ENCODE measurements at regions not wholly inside any gene's neighbourhood (a gene's known extent, or its start where the extent isn't known, plus 50 kb on each side); places are given as distances from the start of the nearest gene placed in this dataset.

DNA sequence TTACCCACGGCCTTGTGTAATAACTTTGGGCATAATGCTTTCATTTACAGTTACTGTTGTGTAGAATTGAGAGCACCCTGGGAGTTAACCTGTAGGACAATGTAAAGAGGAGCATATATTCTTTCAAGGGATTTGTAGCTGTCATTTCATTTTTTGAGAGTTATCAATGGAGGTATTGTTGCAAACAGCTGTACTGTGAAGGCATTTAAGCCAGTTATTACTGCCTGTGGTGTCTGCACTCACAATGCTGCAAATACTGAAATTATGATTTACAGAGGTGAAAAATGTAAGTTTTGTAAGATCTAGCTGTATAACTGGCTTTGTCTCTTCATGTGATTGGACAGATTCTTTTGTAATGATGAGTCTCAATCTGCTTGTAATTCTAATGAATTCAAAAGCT lies 131.5 kb upstream of the FAT1 start (continued):
- TF ChIP-seq, protein P1, sequence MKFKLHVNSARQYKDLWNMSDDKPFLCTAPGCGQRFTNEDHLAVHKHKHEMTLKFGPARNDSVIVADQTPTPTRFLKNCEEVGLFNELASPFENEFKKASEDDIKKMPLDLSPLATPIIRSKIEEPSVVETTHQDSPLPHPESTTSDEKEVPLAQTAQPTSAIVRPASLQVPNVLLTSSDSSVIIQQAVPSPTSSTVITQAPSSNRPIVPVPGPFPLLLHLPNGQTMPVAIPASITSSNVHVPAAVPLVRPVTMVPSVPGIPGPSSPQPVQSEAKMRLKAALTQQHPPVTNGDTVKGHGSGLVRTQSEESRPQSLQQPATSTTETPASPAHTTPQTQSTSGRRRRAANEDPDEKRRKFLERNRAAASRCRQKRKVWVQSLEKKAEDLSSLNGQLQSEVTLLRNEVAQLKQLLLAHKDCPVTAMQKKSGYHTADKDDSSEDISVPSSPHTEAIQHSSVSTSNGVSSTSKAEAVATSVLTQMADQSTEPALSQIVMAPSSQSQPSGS (IDR thresholded peaks at IDR 0.05; ENCODE audit: low read length): no peak

All from H1 (cell line).